ENCODE measurements at regions not wholly inside any gene's neighbourhood (a gene's known extent, or its start where the extent isn't known, plus 50 kb on each side); places are given as distances from the start of the nearest gene placed in this dataset.

DNA sequence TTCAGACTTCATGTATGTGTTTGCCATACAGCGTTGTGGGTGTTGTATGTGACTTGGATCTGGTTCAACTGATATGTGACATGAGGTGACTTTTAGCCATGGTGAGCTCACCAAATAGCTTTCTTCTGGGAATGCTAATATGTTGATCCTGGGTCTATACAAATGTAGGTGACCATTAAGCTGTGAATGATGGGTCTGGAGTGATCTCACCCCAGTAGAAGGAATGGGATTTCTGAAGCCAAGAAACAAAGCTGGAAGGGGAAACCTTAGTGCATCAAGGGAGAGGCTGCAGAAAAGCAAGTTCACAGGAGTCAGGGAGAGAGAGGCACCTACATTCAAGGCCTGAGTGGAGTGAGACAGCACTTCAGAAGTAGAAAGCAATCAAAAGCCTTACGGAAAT is 421.0 kb upstream of the THRB start:
- H3K27me3 ChIP-seq (ENCODE audit: insufficient read depth, low read length) = no peaks in the 10 kb centered on the region
- H3K9ac ChIP-seq (ENCODE audit: low read depth, low read length) = no peak overlapping the region
- no peak overlapping the region for H3K4me3 ChIP-seq (ENCODE audit: low read length)
- H3K4me1 ChIP-seq (ENCODE audit: insufficient read depth, low read length) = no peaks in the 10 kb centered on the region
- H3K36me3 ChIP-seq (ENCODE audit: insufficient read depth, low read depth, low read length) = no peaks in the 10 kb centered on the region
- H3K9me3 ChIP-seq (ENCODE audit: insufficient read depth, low read depth, low read length) = no peaks in the 10 kb centered on the region
- H3K27ac ChIP-seq (ENCODE audit: low read length) = no peak overlapping the region

- Histone ChIP-seq H3K36me3 (ENCODE audit: insufficient read depth, low read depth, low read length) (no peaks in the 10 kb centered on the region), H3K4me1 (ENCODE audit: insufficient read depth, low read length) (no peaks in the 10 kb centered on the region), H3K27ac (ENCODE audit: low read length) (no peak overlapping the region), H3K9me3 (ENCODE audit: insufficient read depth, low read depth, low read length) (no peaks in the 10 kb centered on the region), H3K4me3 (ENCODE audit: low read length) (no peak overlapping the region), H3K27me3 (ENCODE audit: insufficient read depth, low read length) (no peaks in the 10 kb centered on the region), H3K9ac (ENCODE audit: low read depth, low read length) (no peak overlapping the region)
Measured at GRCh38 chr3:24917908-24918307, 423.3 kb upstream of the THRB start.

- no peaks in the 10 kb centered on the region for H3K36me3 ChIP-seq (ENCODE audit: insufficient read depth, low read depth, low read length)
- no peaks in the 10 kb centered on the region for H3K9me3 ChIP-seq (ENCODE audit: insufficient read depth, low read depth, low read length)
- no peak overlapping the region for H3K4me3 ChIP-seq (ENCODE audit: low read length)
- no peaks in the 10 kb centered on the region for H3K27me3 ChIP-seq (ENCODE audit: insufficient read depth, low read length)
- no peaks in the 10 kb centered on the region for H3K4me1 ChIP-seq (ENCODE audit: insufficient read depth, low read length)
- H3K9ac ChIP-seq (ENCODE audit: low read depth, low read length) = no peak overlapping the region
- H3K27ac ChIP-seq (ENCODE audit: low read length) = no peak overlapping the region
Measured at GRCh38 chr3:24923570-24923969, 428.9 kb upstream of the THRB start.

- H3K9ac ChIP-seq (ENCODE audit: low read depth, low read length) = no peak overlapping the region
- H3K4me3 ChIP-seq (ENCODE audit: low read length) = no peak overlapping the region
- H3K27me3 ChIP-seq (ENCODE audit: insufficient read depth, low read length) = no peaks in the 10 kb centered on the region
Measured at GRCh38 chr3:24929521-24929920, 434.9 kb upstream of the THRB start.

DNA sequence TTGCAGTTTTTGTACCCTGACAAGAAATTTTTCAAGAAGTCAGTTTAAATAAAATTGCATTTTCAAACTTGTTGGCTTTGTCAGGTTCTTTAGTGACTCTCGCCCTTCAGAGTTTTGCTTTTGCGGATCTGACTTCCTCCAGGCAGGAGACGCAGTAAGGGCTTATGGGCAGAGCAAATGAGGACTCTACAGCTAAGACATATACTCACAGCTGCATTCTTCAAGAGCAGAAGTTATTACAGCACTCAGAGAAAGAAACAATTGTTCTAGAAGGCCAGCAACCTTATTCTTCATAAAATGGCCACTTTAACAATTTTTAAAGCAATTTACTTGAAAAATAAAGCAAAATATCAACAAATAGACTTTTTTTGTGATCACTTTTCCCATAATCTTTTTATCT is 438.8 kb upstream of the THRB start:
- Histone ChIP-seq H3K9ac (ENCODE audit: low read depth, low read length) (no peak overlapping the region), H3K4me1 (ENCODE audit: insufficient read depth, low read length) (no peaks in the 10 kb centered on the region), H3K27ac (ENCODE audit: low read length) (no peak overlapping the region), H3K4me3 (ENCODE audit: low read length) (no peak overlapping the region), H3K36me3 (ENCODE audit: insufficient read depth, low read depth, low read length) (no peaks in the 10 kb centered on the region), H3K9me3 (ENCODE audit: insufficient read depth, low read depth, low read length) (no peaks in the 10 kb centered on the region), H3K27me3 (ENCODE audit: insufficient read depth, low read length) (no peaks in the 10 kb centered on the region)

More at GRCh38 chr3:24929521-24929920, 434.9 kb upstream of the THRB start:
- H3K9me3 ChIP-seq (ENCODE audit: insufficient read depth, low read depth, low read length) = no peaks in the 10 kb centered on the region
- no peaks in the 10 kb centered on the region for H3K36me3 ChIP-seq (ENCODE audit: insufficient read depth, low read depth, low read length)
- H3K4me1 ChIP-seq (ENCODE audit: insufficient read depth, low read length) = no peaks in the 10 kb centered on the region
- H3K27ac ChIP-seq (ENCODE audit: low read length) = no peak overlapping the region

DNA sequence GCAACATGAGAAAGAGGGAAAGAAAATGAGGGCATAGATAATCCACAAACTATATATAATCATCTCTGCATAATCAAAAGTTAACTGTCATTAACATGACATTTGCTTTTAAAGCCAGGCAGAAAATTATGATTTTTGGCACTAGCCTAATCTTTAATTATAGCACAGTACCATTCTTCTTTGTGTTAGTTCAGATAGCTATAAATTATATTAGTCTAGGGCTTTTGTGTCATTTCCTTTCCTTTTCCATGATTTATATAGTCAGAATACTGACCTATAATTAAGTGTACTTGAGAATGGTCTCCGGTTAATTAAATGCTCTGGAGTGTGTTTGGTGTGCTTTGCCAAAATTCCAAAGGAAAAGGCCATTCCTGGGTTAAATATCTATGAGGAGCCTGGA is 441.9 kb upstream of the THRB start:
- Histone ChIP-seq H3K9ac (ENCODE audit: low read depth, low read length) (no peak overlapping the region), H3K36me3 (ENCODE audit: insufficient read depth, low read depth, low read length) (no peaks in the 10 kb centered on the region), H3K27ac (ENCODE audit: low read length) (no peak overlapping the region), H3K27me3 (ENCODE audit: insufficient read depth, low read length) (no peaks in the 10 kb centered on the region), H3K4me3 (ENCODE audit: low read length) (no peak overlapping the region), H3K4me1 (ENCODE audit: insufficient read depth, low read length) (no peaks in the 10 kb centered on the region), H3K9me3 (ENCODE audit: insufficient read depth, low read depth, low read length) (no peaks in the 10 kb centered on the region)

DNA sequence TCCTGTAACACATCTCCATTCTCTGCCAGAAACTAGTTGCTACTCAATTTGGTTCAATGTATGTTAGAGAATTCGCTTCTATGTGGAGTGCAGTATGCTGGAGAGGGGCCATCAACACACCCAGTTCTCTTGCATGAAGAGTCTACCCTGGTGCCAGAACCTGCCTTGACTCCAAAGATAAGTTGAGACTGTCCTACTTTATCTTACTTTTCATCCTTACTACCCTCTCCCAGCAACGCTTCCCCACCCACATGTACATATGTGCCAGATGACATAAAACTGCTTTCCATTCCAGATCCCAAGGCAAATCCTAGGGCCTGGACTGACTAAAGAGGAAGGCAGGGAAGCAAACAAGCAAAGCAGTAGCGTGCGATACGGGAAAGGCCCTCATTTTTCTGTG is 442.6 kb upstream of the THRB start:
- no peaks in the 10 kb centered on the region for H3K9me3 ChIP-seq (ENCODE audit: insufficient read depth, low read depth, low read length)
- no peaks in the 10 kb centered on the region for H3K36me3 ChIP-seq (ENCODE audit: insufficient read depth, low read depth, low read length)
- H3K27ac ChIP-seq (ENCODE audit: low read length) = no peak overlapping the region
- H3K9ac ChIP-seq (ENCODE audit: low read depth, low read length) = no peak overlapping the region
- no peaks in the 10 kb centered on the region for H3K27me3 ChIP-seq (ENCODE audit: insufficient read depth, low read length)
- H3K4me3 ChIP-seq (ENCODE audit: low read length) = no peak overlapping the region
- H3K4me1 ChIP-seq (ENCODE audit: insufficient read depth, low read length) = no peaks in the 10 kb centered on the region

GRCh38 chr3:24937780-24938179 is 443.1 kb upstream of the THRB start:
- Histone ChIP-seq H3K4me1 (ENCODE audit: insufficient read depth, low read length) (no peaks in the 10 kb centered on the region), H3K4me3 (ENCODE audit: low read length) (no peak overlapping the region), H3K36me3 (ENCODE audit: insufficient read depth, low read depth, low read length) (no peaks in the 10 kb centered on the region), H3K27ac (ENCODE audit: low read length) (no peak overlapping the region), H3K9ac (ENCODE audit: low read depth, low read length) (no peak overlapping the region), H3K27me3 (ENCODE audit: insufficient read depth, low read length) (no peaks in the 10 kb centered on the region), H3K9me3 (ENCODE audit: insufficient read depth, low read depth, low read length) (no peaks in the 10 kb centered on the region)

- H3K4me1 ChIP-seq (ENCODE audit: insufficient read depth, low read length) = no peaks in the 10 kb centered on the region
- peaks cover 24% of the 10 kb centered on the region for H3K27me3 ChIP-seq (ENCODE audit: insufficient read depth, low read length)
- no peak overlapping the region for H3K9ac ChIP-seq (ENCODE audit: low read depth, low read length)
- no peaks in the 10 kb centered on the region for H3K36me3 ChIP-seq (ENCODE audit: insufficient read depth, low read depth, low read length)
- H3K27ac ChIP-seq (ENCODE audit: low read length) = no peak overlapping the region
- no peaks in the 10 kb centered on the region for H3K9me3 ChIP-seq (ENCODE audit: insufficient read depth, low read depth, low read length)
- H3K4me3 ChIP-seq (ENCODE audit: low read length) = no peak overlapping the region
Measured at GRCh38 chr3:24943961-24944360, 449.3 kb upstream of the THRB start.

DNA sequence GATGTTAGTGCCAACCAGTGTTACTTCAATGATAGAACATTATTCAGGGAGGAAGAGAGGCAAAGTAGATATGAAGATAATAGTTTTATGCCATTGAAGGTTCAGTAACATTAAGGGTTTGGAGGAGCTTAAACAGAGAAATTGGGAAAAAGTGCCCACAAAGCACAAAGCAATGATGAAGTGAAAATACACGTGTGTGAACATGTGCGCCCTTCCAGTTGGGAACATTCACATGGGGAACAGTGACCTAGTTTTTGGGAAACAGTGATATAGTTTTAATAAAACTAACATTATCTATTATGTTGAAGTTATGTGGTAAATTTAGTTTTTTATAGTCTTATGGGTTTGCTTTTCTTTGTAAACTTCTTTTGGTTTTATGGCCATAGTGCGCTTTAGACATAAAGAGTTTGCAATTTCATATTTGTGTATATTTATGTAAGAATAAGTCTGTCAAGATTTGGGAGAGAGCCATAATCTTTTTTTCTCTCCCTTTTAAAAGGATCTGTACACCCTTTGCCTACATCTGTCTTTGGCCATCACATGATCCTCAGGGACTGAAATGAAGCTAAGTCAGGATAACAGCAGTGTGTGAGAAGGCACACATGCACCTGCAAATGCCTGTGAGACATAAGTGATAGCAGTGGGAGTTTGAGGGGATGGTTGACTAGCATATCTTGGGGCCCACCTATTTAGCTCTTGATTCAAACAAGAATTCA is 450.3 kb upstream of the THRB start:
- no peaks in the 10 kb centered on the region for H3K36me3 ChIP-seq (ENCODE audit: insufficient read depth, low read depth, low read length)
- no peak overlapping the region for H3K4me3 ChIP-seq (ENCODE audit: low read length)
- no peak overlapping the region for H3K27ac ChIP-seq (ENCODE audit: low read length)
- no peak overlapping the region for H3K9ac ChIP-seq (ENCODE audit: low read depth, low read length)
- H3K4me1 ChIP-seq (ENCODE audit: insufficient read depth, low read length) = no peaks in the 10 kb centered on the region
- H3K9me3 ChIP-seq (ENCODE audit: insufficient read depth, low read depth, low read length) = no peaks in the 10 kb centered on the region
- peaks cover 34% of the 10 kb centered on the region for H3K27me3 ChIP-seq (ENCODE audit: insufficient read depth, low read length)

DNA sequence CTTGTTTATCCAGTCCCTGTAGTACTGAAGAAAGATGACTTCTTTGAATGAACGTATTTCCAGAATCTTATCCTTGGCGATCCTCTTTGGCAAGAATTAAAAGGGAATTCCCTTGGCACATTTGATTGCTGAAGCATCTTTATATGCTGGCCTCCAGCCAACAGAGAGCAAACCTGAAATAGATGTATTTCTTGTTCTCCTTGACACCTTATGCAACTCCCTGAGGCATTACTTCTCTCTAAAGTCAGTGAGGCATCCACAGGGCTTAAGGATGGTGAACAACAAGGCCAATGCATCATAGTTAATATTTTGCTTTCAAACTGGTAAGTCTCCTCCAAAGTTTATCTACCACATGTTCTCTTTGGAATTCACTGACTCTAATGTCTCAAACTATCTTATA is 450.9 kb upstream of the THRB start:
- peaks cover 40% of the 10 kb centered on the region for H3K27me3 ChIP-seq (ENCODE audit: insufficient read depth, low read length)
- H3K4me3 ChIP-seq (ENCODE audit: low read length) = no peak overlapping the region
- no peak overlapping the region for H3K9ac ChIP-seq (ENCODE audit: low read depth, low read length)
- no peaks in the 10 kb centered on the region for H3K4me1 ChIP-seq (ENCODE audit: insufficient read depth, low read length)
- no peak overlapping the region for H3K27ac ChIP-seq (ENCODE audit: low read length)
- H3K36me3 ChIP-seq (ENCODE audit: insufficient read depth, low read depth, low read length) = no peaks in the 10 kb centered on the region
- H3K9me3 ChIP-seq (ENCODE audit: insufficient read depth, low read depth, low read length) = no peaks in the 10 kb centered on the region

DNA sequence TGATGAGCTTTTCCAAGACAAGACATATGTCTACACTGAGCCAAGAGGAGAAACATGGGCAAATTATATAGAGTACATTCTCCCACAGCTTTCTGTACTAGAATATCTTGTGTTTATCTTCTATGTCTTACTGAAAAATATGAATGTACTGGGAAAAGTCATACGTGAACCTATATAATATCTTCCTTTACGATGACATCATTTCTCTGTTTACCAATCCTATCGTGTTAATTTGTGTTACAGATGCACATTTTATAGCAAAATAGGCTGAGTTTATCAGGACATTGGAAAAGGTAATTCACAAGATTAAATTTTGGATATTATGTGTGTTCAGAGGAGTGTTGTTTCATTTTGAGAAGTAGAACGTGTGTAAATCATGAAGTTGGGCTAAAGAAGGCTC is 452.5 kb upstream of the THRB start:
- no peaks in the 10 kb centered on the region for H3K36me3 ChIP-seq (ENCODE audit: insufficient read depth, low read depth, low read length)
- H3K9ac ChIP-seq (ENCODE audit: low read depth, low read length) = no peak overlapping the region
- H3K27ac ChIP-seq (ENCODE audit: low read length) = no peak overlapping the region
- H3K4me3 ChIP-seq (ENCODE audit: low read length) = no peak overlapping the region
- H3K27me3 ChIP-seq (ENCODE audit: insufficient read depth, low read length) = peaks cover 56% of the 10 kb centered on the region
- no peaks in the 10 kb centered on the region for H3K4me1 ChIP-seq (ENCODE audit: insufficient read depth, low read length)
- no peaks in the 10 kb centered on the region; the same call in 1 of the 2 replicates for H3K9me3 ChIP-seq (ENCODE audit: insufficient read depth, low read depth, low read length)
